ENCODE measurements at regions not wholly inside any gene's neighbourhood (a gene's known extent, or its start where the extent isn't known, plus 50 kb on each side); places are given as distances from the start of the nearest gene placed in this dataset.
A peak's percentile ranks its signal among the peaks of the same experiment; 100 is the strongest.
"Not testable (repeated sequence)": the region's sequence is repeated elsewhere in the genome, so short reads cannot be mapped to it uniquely, and the experiment has no call there.

GRCh38 chr4:26017531-26017930 lies 103.5 kb downstream of the SMIM20 start:
- DNase-seq (ENCODE audit: low read depth), result no peak
- no peak overlapping the region for H3K4me3 ChIP-seq (ENCODE audit: low read depth, low read length)
- TF ChIP-seq CTCF (IDR thresholded peaks at IDR 0.05; ENCODE audit: low read depth, low read length, missing control alignments), result no peak
- in situ Hi-C loops (cut with HindIII; ENCODE audit: low sequenced_read_pairs), result no loop called here

- DNase-seq (ENCODE audit: low read depth); in situ Hi-C loops (cut with HindIII; ENCODE audit: low sequenced_read_pairs): not testable (repeated sequence)
These were observed 104.1 kb downstream of the SMIM20 start for GRCh38 chr4:26017961-26018700.

GRCh38 chr4:26020083-26020668 lies 106.2 kb downstream of the SMIM20 start:
- no peak for DNase-seq (ENCODE audit: low read depth)
- in situ Hi-C loops (cut with HindIII; ENCODE audit: low sequenced_read_pairs), result no loop called here
- TF ChIP-seq CTCF (IDR thresholded peaks at IDR 0.05; ENCODE audit: low read depth, low read length, missing control alignments), result no peak
- no peak overlapping the region for H3K4me3 ChIP-seq (ENCODE audit: low read depth, low read length)

More at GRCh38 chr4:26017961-26018700, 104.1 kb downstream of the SMIM20 start:
- H3K4me3 ChIP-seq (ENCODE audit: low read depth, low read length), result not testable (repeated sequence)

GRCh38 chr4:26020881-26021280 lies 106.9 kb downstream of the SMIM20 start:
- in situ Hi-C loops (cut with HindIII; ENCODE audit: low sequenced_read_pairs), result no loop called here
- DNase-seq (ENCODE audit: low read depth), result peak; percentile 76
- TF ChIP-seq CTCF (IDR thresholded peaks at IDR 0.05; ENCODE audit: low read depth, low read length, missing control alignments), result no peak
- H3K4me3 ChIP-seq (ENCODE audit: low read depth, low read length), result peak overlapping the region; percentile 28

GRCh38 chr4:26021417-26022345 lies 107.7 kb downstream of the SMIM20 start:
- no peak for DNase-seq (ENCODE audit: low read depth)
- in situ Hi-C loops (cut with HindIII; ENCODE audit: low sequenced_read_pairs), result no loop called here
- H3K4me3 ChIP-seq (ENCODE audit: low read depth, low read length), result peak overlapping the region; percentile 28

More at GRCh38 chr4:26021417-26022345, 107.7 kb downstream of the SMIM20 start:
- TF ChIP-seq CTCF (IDR thresholded peaks at IDR 0.05; ENCODE audit: low read depth, low read length, missing control alignments), result no peak
